ENCODE measurements at regions not wholly inside any gene's neighbourhood (a gene's known extent, or its start where the extent isn't known, plus 50 kb on each side); places are given as distances from the start of the nearest gene placed in this dataset.

GRCh38 chrX:39721566-39722279 is 376.0 kb downstream of the BCOR start:
- no peak for TF ChIP-seq EZH2phosphoT487 (IDR thresholded peaks at IDR 0.05; ENCODE audit: insufficient read depth, low read depth)
- no peak for TF ChIP-seq EZH2 (IDR thresholded peaks at IDR 0.05; ENCODE audit: insufficient read depth, poor library complexity, severe bottlenecking)
